ENCODE measurements at regions not wholly inside any gene's neighbourhood (a gene's known extent, or its start where the extent isn't known, plus 50 kb on each side); places are given as distances from the start of the nearest gene placed in this dataset.

DNA sequence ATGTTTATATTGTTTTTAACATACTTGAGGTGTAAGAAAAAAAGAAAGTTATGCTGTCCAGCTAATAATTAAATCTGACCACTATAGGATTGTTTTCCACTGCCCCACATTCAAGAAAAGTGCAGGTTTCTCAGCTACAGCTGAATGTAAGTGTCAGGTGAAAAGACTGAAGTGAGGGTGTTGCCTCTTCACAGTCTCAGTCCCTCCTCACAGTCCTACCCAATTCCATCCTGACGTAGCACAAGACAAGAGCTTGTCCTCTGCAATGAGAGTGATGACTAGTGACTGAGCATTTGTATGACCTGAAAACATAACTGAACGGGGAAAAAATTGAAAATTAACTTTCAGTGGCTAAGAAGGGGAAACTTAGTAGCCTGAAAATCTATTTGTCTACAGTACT, 1039.5 kb downstream of the ADGRL2 start:
- TF ChIP-seq, protein P1, sequence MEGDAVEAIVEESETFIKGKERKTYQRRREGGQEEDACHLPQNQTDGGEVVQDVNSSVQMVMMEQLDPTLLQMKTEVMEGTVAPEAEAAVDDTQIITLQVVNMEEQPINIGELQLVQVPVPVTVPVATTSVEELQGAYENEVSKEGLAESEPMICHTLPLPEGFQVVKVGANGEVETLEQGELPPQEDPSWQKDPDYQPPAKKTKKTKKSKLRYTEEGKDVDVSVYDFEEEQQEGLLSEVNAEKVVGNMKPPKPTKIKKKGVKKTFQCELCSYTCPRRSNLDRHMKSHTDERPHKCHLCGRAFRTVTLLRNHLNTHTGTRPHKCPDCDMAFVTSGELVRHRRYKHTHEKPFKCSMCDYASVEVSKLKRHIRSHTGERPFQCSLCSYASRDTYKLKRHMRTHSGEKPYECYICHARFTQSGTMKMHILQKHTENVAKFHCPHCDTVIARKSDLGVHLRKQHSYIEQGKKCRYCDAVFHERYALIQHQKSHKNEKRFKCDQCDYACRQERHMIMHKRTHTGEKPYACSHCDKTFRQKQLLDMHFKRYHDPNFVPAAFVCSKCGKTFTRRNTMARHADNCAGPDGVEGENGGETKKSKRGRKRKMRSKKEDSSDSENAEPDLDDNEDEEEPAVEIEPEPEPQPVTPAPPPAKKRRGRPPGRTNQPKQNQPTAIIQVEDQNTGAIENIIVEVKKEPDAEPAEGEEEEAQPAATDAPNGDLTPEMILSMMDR (IDR thresholded peaks at IDR 0.05), result no peak
- TF ChIP-seq POLR2A (IDR thresholded peaks at IDR 0.05), result no peak

Measured in adrenal gland (tissue), 5 donors.